ENCODE measurements at regions not wholly inside any gene's neighbourhood (a gene's known extent, or its start where the extent isn't known, plus 50 kb on each side); places are given as distances from the start of the nearest gene placed in this dataset.

- no peak for TF ChIP-seq USF1 (IDR thresholded peaks at IDR 0.05)
- peak; percentile 21; the same call in 1 of the 2 replicates for TF ChIP-seq MAX (IDR thresholded peaks at IDR 0.05)
- no peak for TF ChIP-seq TAF1 (IDR thresholded peaks at IDR 0.05; ENCODE audit: low read depth)
Measured at GRCh38 chrX:140141444-140142029, 176.2 kb upstream of the CXorf66 start.
